GM19467 (cell line): ENCODE measurements at regions not wholly inside any gene's neighbourhood (a gene's known extent, or its start where the extent isn't known, plus 50 kb on each side); places are given as distances from the start of the nearest gene placed in this dataset.
"Not testable (repeated sequence)": the region's sequence is repeated elsewhere in the genome, so short reads cannot be mapped to it uniquely, and the experiment has no call there.

Experiments
- ATAC-seq: cut with Tn5 transposase; IDR thresholded peaks from one replicate; pipeline ENCODE4 v1.9.1; 2021; ENCODE audit warnings: mild to moderate bottlenecking, moderate library complexity; ENCODE audit not compliant: unreplicated experiment

- ATAC-seq: no peak
Measured at GRCh38 chr20:54792688-54793087, 317.3 kb downstream of the DOK5 start.

- ATAC-seq: not testable (repeated sequence)
Measured at GRCh38 chr20:54788260-54788659, 312.9 kb downstream of the DOK5 start.

GRCh38 chr20:54782758-54783157 lies 307.4 kb downstream of the DOK5 start:
- ATAC-seq: not testable (repeated sequence)

- no peak for ATAC-seq
Measured at GRCh38 chr20:54774426-54774825, 299.0 kb downstream of the DOK5 start.

- no peak for ATAC-seq
Measured at GRCh38 chr20:54773643-54774000, 298.2 kb downstream of the DOK5 start.

- no peak for ATAC-seq
Measured at GRCh38 chr20:54772893-54773642, 297.7 kb downstream of the DOK5 start.

GRCh38 chr20:54766483-54766882 lies 291.1 kb downstream of the DOK5 start:
- no peak for ATAC-seq

- no peak for ATAC-seq
Measured at GRCh38 chr20:54763366-54763765, 288.0 kb downstream of the DOK5 start.

GRCh38 chr20:54759589-54759988 lies 284.2 kb downstream of the DOK5 start:
- ATAC-seq: no peak

- no peak for ATAC-seq
Measured at GRCh38 chr20:54746796-54747195, 271.4 kb downstream of the DOK5 start.

- ATAC-seq: no peak
Measured at GRCh38 chr20:54745780-54746179, 270.4 kb downstream of the DOK5 start.

GRCh38 chr20:54744097-54744496 lies 268.7 kb downstream of the DOK5 start:
- ATAC-seq: no peak

- no peak for ATAC-seq
Measured at GRCh38 chr20:54742193-54742592, 266.8 kb downstream of the DOK5 start.

- no peak for ATAC-seq
Measured at GRCh38 chr20:54736421-54736820, 261.0 kb downstream of the DOK5 start.

GRCh38 chr20:54733687-54734086 lies 258.3 kb downstream of the DOK5 start:
- no peak for ATAC-seq

GRCh38 chr20:54727490-54727889 lies 252.1 kb downstream of the DOK5 start:
- no peak for ATAC-seq

- no peak for ATAC-seq
Measured at GRCh38 chr20:54726687-54727300, 251.4 kb downstream of the DOK5 start.

GRCh38 chr20:54725266-54725665 lies 249.9 kb downstream of the DOK5 start:
- ATAC-seq: not testable (repeated sequence)

GRCh38 chr20:54723723-54724122 lies 248.3 kb downstream of the DOK5 start:
- no peak for ATAC-seq

- ATAC-seq: no peak
Measured at GRCh38 chr20:54717983-54718382, 242.6 kb downstream of the DOK5 start.

GRCh38 chr20:54716790-54717189 lies 241.4 kb downstream of the DOK5 start:
- ATAC-seq: no peak

GRCh38 chr20:54716174-54716747 lies 240.9 kb downstream of the DOK5 start:
- ATAC-seq: no peak
